Left lung (tissue), 4 donors: ENCODE measurements at regions not wholly inside any gene's neighbourhood (a gene's known extent, or its start where the extent isn't known, plus 50 kb on each side); places are given as distances from the start of the nearest gene placed in this dataset.

Experiments
- ATAC-seq: fragments of 200-7000 bp; cut with Tn5 transposase; one replicate; pipeline ENCODE4 v1.9.1; 2020; ENCODE audit warnings: moderate library complexity
- DNase-seq, 4 donors: peaks; one replicate each; pipeline ENCODE4 v3.0.0-alpha.2; 2013 to 2020
- H3K27ac ChIP-seq, 2 donors: fragments of 200-600 bp; sonication (generic) in 1 of 2; one replicate each; pipeline versions ENCODE4 v1.5.0 to v1.8.0; 2020 to 2021
- H3K27me3 ChIP-seq, 2 donors: fragments of 200-600 bp; sonication (generic) in 1 of 2; one replicate each; pipeline versions ENCODE4 v1.5.0 to v1.8.0; 2020 to 2021
- H3K36me3 ChIP-seq, 2 donors: fragments of 200-600 bp; sonication (generic) in 1 of 2; one replicate each; pipeline versions ENCODE4 v1.5.0 to v1.8.0; 2020 to 2021
- H3K4me1 ChIP-seq, 2 donors: fragments of 200-600 bp; one replicate each; pipeline ENCODE4 v1.8.0; 2021
- H3K4me3 ChIP-seq, 2 donors: fragments of 200-600 bp; sonication (generic) in 1 of 2; one replicate each; pipeline versions ENCODE4 v1.5.0 to v1.8.0; 2020 to 2021; ENCODE audit warnings: mild to moderate bottlenecking in 1 of 2
- H3K9me3 ChIP-seq, 2 donors: fragments of 200-600 bp; sonication (generic) in 1 of 2; one replicate each; pipeline versions ENCODE4 v1.5.0 to v1.8.0; 2020 to 2021
- intact Hi-C, 2 donors: fragments of 100-400 bp; cut with DNase I; formaldehyde crosslinking; loops; one replicate each; pipeline versions ENCODE4 v1.11.2 to v1.14.2; 2022
- TF ChIP-seq, protein P1 (sequence below), 2 donors: fragments of 200-600 bp; sonication (generic) in 1 of 2; IDR thresholded peaks; one replicate each; pipeline versions ENCODE4 v1.5.0 to v1.8.0; 2021; ENCODE audit warnings: antibody characterized with exemption in 2 of 2
- donor health status: DM: no; HTN: yes; CAD: no.
- donor health status: DM: no; HTN: no; CAD: no.

DNA sequence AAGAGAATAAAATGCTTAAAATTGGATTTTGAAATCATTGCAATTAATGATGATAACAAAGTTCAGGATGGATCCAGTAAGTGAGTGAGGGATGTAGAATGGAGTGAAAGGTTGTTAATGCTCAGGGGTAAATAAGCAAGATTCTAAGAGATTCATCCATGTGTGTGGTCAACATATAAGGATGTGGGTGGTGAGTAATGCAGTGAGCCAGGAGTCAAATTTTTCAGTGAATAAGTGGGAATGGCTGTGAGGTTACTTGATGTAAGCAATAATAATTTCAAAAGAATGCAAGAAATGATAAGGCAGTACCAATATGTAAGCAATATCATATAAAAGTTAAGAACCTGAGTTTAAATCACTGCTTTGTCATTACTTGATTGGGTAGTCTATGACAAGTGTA, 207.5 kb upstream of the ADGRB3 start:
- intact Hi-C loops, result no loop called here
- no peak for ATAC-seq
- no peak for DNase-seq
- Histone ChIP-seq H3K4me3 (no peak overlapping the region), H3K4me1 (no peaks in the 10 kb centered on the region), H3K27me3 (no peaks in the 10 kb centered on the region), H3K9me3 (peaks cover 0 to 2% of the 10 kb centered on the region in 2 donors), H3K36me3 (no peaks in the 10 kb centered on the region), H3K27ac (no peak overlapping the region)
- TF ChIP-seq, protein P1, sequence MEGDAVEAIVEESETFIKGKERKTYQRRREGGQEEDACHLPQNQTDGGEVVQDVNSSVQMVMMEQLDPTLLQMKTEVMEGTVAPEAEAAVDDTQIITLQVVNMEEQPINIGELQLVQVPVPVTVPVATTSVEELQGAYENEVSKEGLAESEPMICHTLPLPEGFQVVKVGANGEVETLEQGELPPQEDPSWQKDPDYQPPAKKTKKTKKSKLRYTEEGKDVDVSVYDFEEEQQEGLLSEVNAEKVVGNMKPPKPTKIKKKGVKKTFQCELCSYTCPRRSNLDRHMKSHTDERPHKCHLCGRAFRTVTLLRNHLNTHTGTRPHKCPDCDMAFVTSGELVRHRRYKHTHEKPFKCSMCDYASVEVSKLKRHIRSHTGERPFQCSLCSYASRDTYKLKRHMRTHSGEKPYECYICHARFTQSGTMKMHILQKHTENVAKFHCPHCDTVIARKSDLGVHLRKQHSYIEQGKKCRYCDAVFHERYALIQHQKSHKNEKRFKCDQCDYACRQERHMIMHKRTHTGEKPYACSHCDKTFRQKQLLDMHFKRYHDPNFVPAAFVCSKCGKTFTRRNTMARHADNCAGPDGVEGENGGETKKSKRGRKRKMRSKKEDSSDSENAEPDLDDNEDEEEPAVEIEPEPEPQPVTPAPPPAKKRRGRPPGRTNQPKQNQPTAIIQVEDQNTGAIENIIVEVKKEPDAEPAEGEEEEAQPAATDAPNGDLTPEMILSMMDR (IDR thresholded peaks at IDR 0.05), result no peak

DNA sequence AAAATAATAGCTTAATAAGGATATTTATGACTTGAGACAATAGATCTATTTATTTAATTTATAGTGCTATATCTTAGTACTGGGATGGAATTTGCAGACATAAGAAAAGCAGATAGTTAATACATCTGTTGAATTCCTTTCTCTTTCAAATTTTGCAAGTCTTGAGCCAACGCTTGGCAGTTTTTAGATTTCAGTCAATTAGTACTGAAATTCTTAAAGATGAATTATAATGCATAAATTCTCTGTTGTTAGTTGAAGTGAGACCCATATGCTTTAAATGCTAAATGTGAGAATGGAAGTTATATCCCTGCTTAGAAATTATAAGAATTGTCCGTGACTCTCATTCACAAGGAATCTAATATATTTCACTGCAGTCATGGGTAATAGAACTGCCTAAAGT, 225.1 kb upstream of the ADGRB3 start:
- H3K4me1 ChIP-seq, result no peaks in the 10 kb centered on the region
- no peak overlapping the region for H3K27ac ChIP-seq
- ATAC-seq (no peak), DNase-seq (no peak)
- no peaks in the 10 kb centered on the region for H3K9me3 ChIP-seq
- intact Hi-C loops, result no loop called here
- H3K36me3 ChIP-seq, result no peaks in the 10 kb centered on the region
- no peak overlapping the region for H3K4me3 ChIP-seq
- TF ChIP-seq, protein P1 (IDR thresholded peaks at IDR 0.05), result no peak
- H3K27me3 ChIP-seq, result no peaks in the 10 kb centered on the region

DNA sequence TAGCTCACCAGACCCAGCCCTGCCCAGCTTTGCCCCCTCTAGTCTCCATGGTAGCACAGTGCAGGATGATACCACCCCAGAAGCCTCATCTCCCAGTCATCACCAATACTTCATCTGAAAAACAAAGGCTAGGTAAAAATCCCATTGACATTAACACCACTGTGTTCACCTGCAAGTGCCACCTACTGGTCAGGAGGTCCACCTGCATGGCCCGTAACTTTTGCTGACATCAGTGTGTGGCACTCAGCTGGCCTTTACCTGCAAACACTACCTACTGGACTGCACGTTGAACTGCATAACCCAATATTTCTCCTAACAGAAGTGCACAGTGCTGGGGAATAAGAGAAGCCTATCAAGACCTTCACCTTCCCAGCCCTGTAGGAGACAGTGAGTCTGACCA, 234.7 kb upstream of the ADGRB3 start:
- H3K36me3 ChIP-seq, result no peaks in the 10 kb centered on the region
- peaks cover 0 to 49% of the 10 kb centered on the region in 2 donors for H3K9me3 ChIP-seq
- H3K4me1 ChIP-seq, result no peaks in the 10 kb centered on the region
- H3K27me3 ChIP-seq, result no peaks in the 10 kb centered on the region
- DNase-seq (no peak), ATAC-seq (no peak)
- intact Hi-C loops, result no loop called here
- H3K4me3 ChIP-seq, result no peak overlapping the region
- TF ChIP-seq, protein P1 (IDR thresholded peaks at IDR 0.05), result no peak
- no peak overlapping the region for H3K27ac ChIP-seq

DNA sequence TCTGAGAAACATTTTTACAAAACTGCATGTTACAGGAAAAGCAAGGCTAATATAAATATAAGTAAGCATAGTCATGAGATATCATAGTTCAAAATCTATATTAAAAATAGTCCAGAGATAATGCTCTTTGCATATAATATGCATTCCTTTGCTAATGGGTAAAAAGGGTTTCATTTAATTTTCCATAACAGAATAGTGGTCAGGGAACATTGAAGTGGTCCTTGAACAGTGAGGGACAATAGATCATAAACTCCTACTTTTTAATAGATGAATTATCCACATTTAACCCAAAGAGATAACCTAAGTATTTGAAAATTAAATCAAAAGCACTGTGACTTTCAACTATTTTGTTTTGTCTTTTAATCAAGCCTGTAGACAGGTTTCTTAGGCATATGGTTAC, 243.1 kb upstream of the ADGRB3 start:
- intact Hi-C loops, result no loop called here
- H3K27me3 ChIP-seq, result no peaks in the 10 kb centered on the region
- H3K4me1 ChIP-seq, result no peaks in the 10 kb centered on the region
- ATAC-seq, result no peak
- TF ChIP-seq, protein P1 (IDR thresholded peaks at IDR 0.05), result no peak
- H3K36me3 ChIP-seq, result no peaks in the 10 kb centered on the region
- H3K27ac ChIP-seq, result no peak overlapping the region
- no peak overlapping the region for H3K4me3 ChIP-seq
- DNase-seq, result no peak
- H3K9me3 ChIP-seq, result peaks cover 0 to 12% of the 10 kb centered on the region in 2 donors

DNA sequence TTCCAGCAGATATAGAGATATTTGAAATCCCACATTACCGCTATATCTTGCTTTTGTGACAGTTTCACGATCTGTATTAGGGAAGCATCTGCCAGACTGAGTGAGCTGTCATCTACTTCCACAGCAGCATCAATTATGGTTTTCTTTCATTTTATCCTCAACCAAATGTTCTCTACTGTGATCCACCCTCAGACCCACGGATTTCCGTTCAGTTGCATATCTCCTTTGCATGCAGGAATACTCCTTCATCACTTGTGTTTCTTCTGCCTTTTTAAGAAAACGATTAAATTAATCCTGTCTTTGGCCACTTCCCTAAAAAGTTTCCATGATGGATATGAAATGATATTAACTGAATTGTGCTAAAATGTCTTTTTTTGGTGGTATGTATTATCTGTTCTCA, 262.1 kb upstream of the ADGRB3 start:
- no peak for ATAC-seq

More for the DNA sequence above, 262.1 kb upstream of the ADGRB3 start:
- no peak for DNase-seq
- intact Hi-C loops, result no loop called here
- no peaks in the 10 kb centered on the region for H3K27me3 ChIP-seq
- H3K27ac ChIP-seq, result no peak overlapping the region
- TF ChIP-seq, protein P1 (IDR thresholded peaks at IDR 0.05), result no peak
- H3K4me1 ChIP-seq, result no peaks in the 10 kb centered on the region
- H3K4me3 ChIP-seq, result no peak overlapping the region
- peaks cover 0 to 3% of the 10 kb centered on the region in 2 donors for H3K9me3 ChIP-seq
- no peaks in the 10 kb centered on the region for H3K36me3 ChIP-seq
